ENCODE measurements at regions not wholly inside any gene's neighbourhood (a gene's known extent, or its start where the extent isn't known, plus 50 kb on each side); places are given as distances from the start of the nearest gene placed in this dataset.
A peak's percentile ranks its signal among the peaks of the same experiment; 100 is the strongest.

- TF ChIP-seq CTCF (IDR thresholded peaks at IDR 0.05; ENCODE audit: extremely low read depth, missing control alignments): no peak
- DNase-seq (ENCODE audit: low spot score): peak; percentile 18
Measured at GRCh38 chr4:45120163-45120562, 393.8 kb upstream of the GNPDA2 start.

GRCh38 chr4:45119376-45119775 is 393.0 kb upstream of the GNPDA2 start:
- TF ChIP-seq CTCF (IDR thresholded peaks at IDR 0.05; ENCODE audit: extremely low read depth, missing control alignments): no peak
- DNase-seq (ENCODE audit: low spot score): no peak

- DNase-seq (ENCODE audit: low spot score): no peak
- TF ChIP-seq CTCF (IDR thresholded peaks at IDR 0.05; ENCODE audit: extremely low read depth, missing control alignments): no peak
Measured at GRCh38 chr4:45102716-45103115, 376.4 kb upstream of the GNPDA2 start.

- TF ChIP-seq CTCF (IDR thresholded peaks at IDR 0.05; ENCODE audit: extremely low read depth, missing control alignments): no peak
- no peak for DNase-seq (ENCODE audit: low spot score)
Measured at GRCh38 chr4:45100956-45101818, 374.8 kb upstream of the GNPDA2 start.

- DNase-seq (ENCODE audit: low spot score): no peak
- no peak for TF ChIP-seq CTCF (IDR thresholded peaks at IDR 0.05; ENCODE audit: extremely low read depth, missing control alignments)
Measured at GRCh38 chr4:45099471-45099870, 373.1 kb upstream of the GNPDA2 start.

- DNase-seq (ENCODE audit: low spot score): no peak
- no peak for TF ChIP-seq CTCF (IDR thresholded peaks at IDR 0.05; ENCODE audit: extremely low read depth, missing control alignments)
Measured at GRCh38 chr4:45094684-45095083, 368.3 kb upstream of the GNPDA2 start.

- no peak for TF ChIP-seq CTCF (IDR thresholded peaks at IDR 0.05; ENCODE audit: extremely low read depth, missing control alignments)
- no peak for DNase-seq (ENCODE audit: low spot score)
Measured at GRCh38 chr4:45082101-45082500, 355.7 kb upstream of the GNPDA2 start.
